Activated CD4-positive, alpha-beta T cell treated with anti-CD3 and anti-CD28 coated beads, Interleukin-2, Interleukin-4, amounts not matched to agents 100 ng/mL and 50 ng/mL, durations not matched to agents 16 hours and 8 hours (primary cell): ENCODE measurements at regions not wholly inside any gene's neighbourhood (a gene's known extent, or its start where the extent isn't known, plus 50 kb on each side); places are given as distances from the start of the nearest gene placed in this dataset.

Source experiments
- DNase-seq: peaks from one replicate; pipeline ENCODE4 v3.0.0-alpha.2; 2020; ENCODE audit warnings: low spot score

GRCh38 chr3:72698154-72698917 is 149.9 kb downstream of the SHQ1 start:
- no peak for DNase-seq

- no peak for DNase-seq
Measured at GRCh38 chr3:72697717-72698116, 150.5 kb downstream of the SHQ1 start.

DNA sequence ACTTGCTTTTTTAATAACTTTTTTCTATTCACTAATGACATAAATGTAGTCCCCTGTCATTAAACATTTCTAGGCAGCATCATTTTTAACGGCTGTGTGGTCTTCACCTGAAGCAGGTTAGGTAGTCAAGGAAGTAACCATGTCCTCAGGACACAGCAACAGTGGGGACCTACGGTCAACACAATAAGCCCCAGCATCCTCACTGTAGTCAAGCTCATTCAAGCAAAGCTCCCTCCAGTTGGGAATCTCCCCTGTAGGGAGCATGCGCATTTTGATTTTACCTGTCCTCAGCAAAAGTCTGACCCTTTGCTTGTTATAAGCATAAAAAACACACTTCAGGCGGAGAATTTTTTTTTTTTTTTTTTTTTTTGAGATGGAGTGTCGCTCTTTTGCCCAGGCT is 151.4 kb downstream of the SHQ1 start:
- no peak for DNase-seq

DNA sequence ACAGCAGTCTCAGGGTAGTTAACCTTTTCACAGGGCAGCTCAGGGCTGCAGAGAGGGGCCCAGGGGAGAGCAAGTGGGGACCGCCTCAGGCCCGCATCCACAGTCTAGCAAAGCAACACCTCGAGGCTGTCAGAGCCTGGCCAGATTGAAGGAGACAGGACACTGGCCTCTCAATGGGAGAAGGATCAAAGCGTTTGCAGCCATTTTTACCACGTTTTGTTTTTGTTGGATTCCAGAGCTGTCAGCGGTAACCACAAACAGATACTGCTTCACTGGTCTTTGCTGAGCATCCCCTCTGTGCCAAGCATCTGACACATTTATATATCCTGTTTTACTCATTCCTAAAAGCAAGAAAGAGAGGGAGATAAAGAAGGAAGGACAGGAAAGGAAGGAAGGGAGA is 153.8 kb downstream of the SHQ1 start:
- no peak for DNase-seq

DNA sequence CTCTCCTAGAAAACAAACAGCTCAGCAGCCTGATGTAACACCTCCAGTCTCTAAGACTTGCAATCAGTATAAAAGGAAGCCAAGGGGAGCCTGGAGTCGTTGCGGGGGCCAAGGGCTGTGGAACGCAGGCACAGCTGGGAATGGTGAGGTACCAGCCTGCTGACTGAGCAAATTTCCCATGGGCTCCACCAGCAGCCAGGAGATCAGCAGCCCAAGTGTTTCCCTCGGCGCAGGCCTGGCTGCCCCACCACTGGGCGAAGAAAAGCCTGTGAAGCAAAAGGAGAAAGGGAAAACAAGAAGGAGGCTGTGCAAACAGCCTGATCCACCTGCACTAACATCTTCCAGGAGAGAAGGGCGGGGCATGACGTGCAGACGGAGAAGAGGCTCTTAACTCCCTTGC is 155.3 kb downstream of the SHQ1 start:
- DNase-seq, result no peak

DNA sequence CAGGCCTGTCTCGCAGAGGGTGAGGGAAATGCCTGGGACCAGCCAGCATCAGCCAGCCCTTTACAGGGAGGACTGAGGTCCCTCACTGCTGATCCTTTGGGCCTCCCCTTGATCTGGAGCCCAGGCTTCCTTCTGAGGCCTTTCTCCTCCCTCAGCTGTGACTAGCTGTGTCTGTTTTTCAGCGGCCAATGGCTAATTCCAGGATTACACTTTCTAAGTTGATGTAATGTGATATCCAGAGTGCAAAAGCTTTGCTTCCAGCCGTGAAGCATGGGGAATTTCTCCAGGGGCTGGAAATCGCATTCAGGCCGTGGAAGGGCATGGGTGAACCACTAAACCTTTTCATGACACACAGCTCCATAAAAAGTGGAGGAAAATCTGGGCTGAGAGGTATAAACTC is 157.6 kb downstream of the SHQ1 start:
- no peak for DNase-seq

DNA sequence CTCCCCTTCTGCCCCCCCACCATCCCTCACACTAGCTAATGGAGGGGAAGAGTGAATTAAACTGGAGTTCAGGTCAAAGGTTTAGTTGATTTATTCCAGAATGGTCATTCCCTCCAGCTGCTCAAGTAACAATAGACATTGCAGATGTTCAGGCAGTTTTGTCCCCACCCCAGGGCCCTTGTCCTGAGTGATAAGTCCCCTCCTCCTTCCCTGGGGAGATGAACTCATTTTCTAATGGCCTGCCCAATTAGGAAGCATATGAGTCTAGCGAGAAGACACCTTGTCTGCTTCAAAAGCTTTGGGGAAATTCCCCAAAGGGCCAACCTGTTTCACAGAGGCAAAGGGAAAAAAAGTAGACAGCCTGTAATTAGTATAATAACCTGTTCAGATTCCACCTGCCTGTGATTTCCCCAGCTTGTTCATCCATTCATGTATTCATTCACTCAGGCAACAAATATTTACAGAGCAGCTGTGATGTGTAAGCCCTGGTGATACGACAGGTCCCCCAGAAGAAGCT is 165.3 kb downstream of the SHQ1 start:
- no peak for DNase-seq

GRCh38 chr3:72681598-72681997 is 166.6 kb downstream of the SHQ1 start:
- no peak for DNase-seq

- DNase-seq, result no peak
Measured at GRCh38 chr3:72680766-72681165, 167.5 kb downstream of the SHQ1 start.

GRCh38 chr3:72679540-72680198 is 168.6 kb downstream of the SHQ1 start:
- no peak for DNase-seq

DNA sequence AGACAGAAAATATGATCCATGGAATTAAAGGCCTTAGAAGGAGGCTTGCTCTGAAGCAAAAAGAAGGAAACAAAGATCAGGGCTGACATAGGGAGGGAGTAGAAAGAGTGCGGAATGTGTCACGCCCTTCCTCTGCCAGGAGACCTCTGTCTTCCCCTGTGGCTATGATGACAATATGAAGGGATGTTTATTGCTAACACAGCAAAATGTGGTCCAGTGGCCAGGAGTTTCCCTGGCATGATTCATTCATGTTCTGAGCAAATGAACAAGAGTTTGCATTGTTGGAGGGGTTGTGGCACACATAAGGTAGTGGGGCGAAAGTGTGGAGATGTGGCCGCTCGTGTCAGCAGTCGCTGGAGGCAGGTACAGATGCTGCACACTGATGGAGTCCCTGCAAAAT is 169.4 kb downstream of the SHQ1 start:
- peak; percentile 8 for DNase-seq

- DNase-seq, result no peak
Measured at GRCh38 chr3:72678380-72678779, 169.9 kb downstream of the SHQ1 start.

DNA sequence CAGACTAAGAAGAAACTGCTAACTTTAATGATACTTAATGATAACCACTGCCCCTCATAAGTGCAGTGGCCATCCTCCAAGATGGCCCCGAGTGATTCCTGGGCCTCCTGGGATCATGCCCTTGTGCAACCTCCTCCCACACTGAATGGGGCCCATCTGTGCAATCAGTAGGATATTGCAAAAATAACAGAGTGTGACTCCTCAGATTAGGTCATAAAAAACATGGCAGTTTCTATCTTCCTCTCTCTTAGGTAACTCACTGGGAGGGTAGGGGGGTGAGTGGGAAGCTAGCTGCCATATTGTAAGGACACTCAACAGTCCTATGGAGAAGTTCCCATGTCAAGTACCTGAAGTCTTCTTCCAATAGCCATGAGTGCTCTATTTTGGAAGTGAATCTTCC is 173.0 kb downstream of the SHQ1 start:
- DNase-seq, result no peak

- no peak for DNase-seq
Measured at GRCh38 chr3:72673011-72673771, 175.1 kb downstream of the SHQ1 start.

GRCh38 chr3:72669224-72669623 is 179.0 kb downstream of the SHQ1 start:
- no peak for DNase-seq

- no peak for DNase-seq
Measured at GRCh38 chr3:72666447-72666755, 181.8 kb downstream of the SHQ1 start.

- peak; percentile 41 for DNase-seq
Measured at GRCh38 chr3:72665701-72666446, 182.4 kb downstream of the SHQ1 start.

- no peak for DNase-seq
Measured at GRCh38 chr3:72665103-72665502, 183.1 kb downstream of the SHQ1 start.

GRCh38 chr3:72664184-72664975 is 183.9 kb downstream of the SHQ1 start:
- DNase-seq, result no peak

GRCh38 chr3:72663429-72663828 is 184.8 kb downstream of the SHQ1 start:
- DNase-seq, result no peak

- DNase-seq, result no peak
Measured at GRCh38 chr3:72661115-72661457, 187.2 kb downstream of the SHQ1 start.
